Upper lobe of right lung (tissue), 1 donor: ENCODE measurements at regions not wholly inside any gene's neighbourhood (a gene's known extent, or its start where the extent isn't known, plus 50 kb on each side); places are given as distances from the start of the nearest gene placed in this dataset.

Source experiments
- ATAC-seq: fragments of 200-7000 bp; cut with Tn5 transposase; one replicate; pipeline ENCODE4 v1.9.1; 2020; ENCODE audit warnings: mild to moderate bottlenecking, moderate library complexity
- DNase-seq: peaks from one replicate; pipeline ENCODE4 v3.0.0-alpha.2; 2020
- H3K27ac ChIP-seq: fragments of 200-600 bp; one replicate; pipeline ENCODE4 v1.8.0; 2022
- H3K27me3 ChIP-seq: fragments of 200-600 bp; one replicate; pipeline ENCODE4 v1.8.0; 2022; ENCODE audit warnings: mild to moderate bottlenecking
- H3K36me3 ChIP-seq: fragments of 200-600 bp; one replicate; pipeline ENCODE4 v1.8.0; 2022
- H3K4me1 ChIP-seq: fragments of 200-600 bp; one replicate; pipeline ENCODE4 v1.8.0; 2022
- H3K4me3 ChIP-seq: fragments of 200-600 bp; one replicate; pipeline ENCODE4 v1.8.0; 2022; ENCODE audit warnings: mild to moderate bottlenecking
- H3K9me3 ChIP-seq: fragments of 200-600 bp; one replicate; pipeline ENCODE4 v1.8.0; 2022
- CTCF ChIP-seq: fragments of 200-600 bp; IDR thresholded peaks from one replicate; pipeline ENCODE4 v1.8.0; 2022; ENCODE audit warnings: antibody characterized with exemption
- intact Hi-C: fragments of 100-400 bp; cut with DNase I; formaldehyde crosslinking; loops from one replicate; pipeline ENCODE4 v1.11.0; 2022
- donor health status: DM: no; HTN: yes; CAD: no; lungs with severe emphysema.

DNA sequence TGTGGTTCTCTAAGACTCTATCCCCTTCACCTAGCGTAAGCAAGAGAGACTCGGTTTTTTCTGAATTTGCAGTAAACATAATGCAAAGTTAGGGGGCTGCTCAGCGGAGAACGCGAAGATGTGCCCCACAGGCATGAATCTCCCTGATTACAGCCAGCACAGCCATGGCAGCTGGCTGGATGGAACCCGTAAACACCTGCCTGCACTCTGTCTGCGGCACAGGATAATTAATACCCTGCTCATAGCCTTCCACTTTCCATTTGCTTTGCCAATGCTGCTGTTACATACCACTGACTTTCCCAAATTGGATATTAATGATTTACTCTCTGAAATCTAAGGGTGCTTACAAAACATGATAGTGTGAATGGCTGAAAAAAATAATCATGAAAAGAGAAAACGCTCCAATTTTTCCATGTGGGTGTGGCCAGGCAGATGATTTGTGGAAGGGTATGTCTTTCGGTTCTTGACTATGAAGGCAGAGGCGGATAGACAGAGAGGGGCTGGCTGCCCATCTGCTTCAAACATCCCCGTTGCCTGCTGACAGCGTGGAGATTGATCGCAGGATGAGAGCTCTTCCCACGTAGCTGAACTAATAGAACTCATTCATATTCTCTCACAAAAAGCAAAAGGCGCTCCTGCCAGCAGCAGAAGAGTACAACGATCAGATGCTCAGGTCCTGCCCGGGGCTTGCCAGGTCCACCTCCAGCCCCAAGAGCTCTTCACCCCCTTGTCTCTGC, 193.2 kb upstream of the GHITM start:
- Histone ChIP-seq H3K36me3 (no peaks in the 10 kb centered on the region), H3K27ac (no peak overlapping the region), H3K4me1 (no peaks in the 10 kb centered on the region), H3K4me3 (no peak overlapping the region), H3K27me3 (no peaks in the 10 kb centered on the region), H3K9me3 (no peaks in the 10 kb centered on the region)
- no peak for ATAC-seq
- TF ChIP-seq CTCF = no peak
- DNase-seq = no peak
- intact Hi-C loops = no loop called here

- no peaks in the 10 kb centered on the region for H3K36me3 ChIP-seq
- intact Hi-C loops = no loop called here
- ATAC-seq = no peak
Observed at GRCh38 chr10:83952314-83952713, 187.0 kb upstream of the GHITM start.

DNA sequence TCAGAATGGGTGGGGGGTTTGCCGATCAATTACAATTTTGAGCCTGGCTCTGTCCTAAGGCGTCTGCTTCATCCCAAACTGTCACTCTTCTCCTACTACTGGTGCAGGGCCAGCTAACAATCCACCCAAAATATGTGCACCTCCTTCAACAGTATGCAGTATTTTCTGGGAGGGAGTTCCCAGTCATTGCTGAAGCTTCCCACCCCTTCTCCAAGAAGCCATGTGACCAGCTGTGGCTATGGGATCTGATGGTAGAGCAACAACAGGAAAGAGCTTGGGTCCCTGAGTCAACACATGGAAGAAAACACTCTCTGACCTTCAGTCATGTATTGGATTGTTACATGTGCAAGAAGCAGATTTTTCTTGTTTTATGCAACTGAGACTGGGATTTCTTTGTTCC, 185.7 kb upstream of the GHITM start:
- ATAC-seq = no peak
- H3K9me3 ChIP-seq = no peaks in the 10 kb centered on the region
- no peaks in the 10 kb centered on the region for H3K36me3 ChIP-seq
- H3K27me3 ChIP-seq = no peaks in the 10 kb centered on the region
- intact Hi-C loops = no loop called here
- H3K27ac ChIP-seq = no peak overlapping the region
- DNase-seq = no peak
- no peak for TF ChIP-seq CTCF
- H3K4me1 ChIP-seq = no peaks in the 10 kb centered on the region
- no peak overlapping the region for H3K4me3 ChIP-seq

More at GRCh38 chr10:83952314-83952713, 187.0 kb upstream of the GHITM start:
- TF ChIP-seq CTCF = no peak
- no peaks in the 10 kb centered on the region for H3K9me3 ChIP-seq
- H3K4me1 ChIP-seq = no peaks in the 10 kb centered on the region
- H3K27ac ChIP-seq = no peak overlapping the region
- no peak for DNase-seq
- no peaks in the 10 kb centered on the region for H3K27me3 ChIP-seq
- no peak overlapping the region for H3K4me3 ChIP-seq

DNA sequence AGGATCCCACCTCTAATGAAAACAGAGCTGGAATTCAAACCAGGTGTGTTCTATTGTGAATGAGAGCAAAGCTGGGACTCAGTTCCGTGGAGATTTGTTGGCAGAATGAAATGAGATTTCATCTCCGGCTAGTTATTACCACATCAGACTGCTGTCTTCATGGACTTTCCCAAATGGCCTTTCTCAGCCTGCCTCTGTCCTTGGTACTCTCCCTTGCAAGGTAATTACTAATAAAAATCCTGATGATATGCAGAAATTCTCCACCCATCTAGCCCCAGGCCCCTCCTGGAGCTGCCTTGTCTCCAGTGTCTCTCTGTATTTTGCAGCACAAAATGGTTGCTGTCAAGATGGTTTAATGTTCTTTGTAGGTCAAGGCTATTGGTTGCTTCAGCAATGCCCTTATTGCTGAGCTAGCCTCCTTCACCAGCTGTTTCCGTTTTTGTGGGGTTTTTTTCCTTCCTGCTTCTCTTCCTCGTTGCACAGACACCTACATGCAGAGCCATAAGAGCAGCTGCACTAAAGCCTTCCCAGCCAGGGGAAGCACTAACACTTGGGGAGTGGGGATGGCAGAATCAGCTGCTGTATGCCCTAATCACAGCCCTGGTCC, 185.0 kb upstream of the GHITM start:
- no peaks in the 10 kb centered on the region for H3K27me3 ChIP-seq
- no peak overlapping the region for H3K4me3 ChIP-seq
- TF ChIP-seq CTCF = no peak
- intact Hi-C loops = no loop called here
- H3K27ac ChIP-seq = no peak overlapping the region
- H3K36me3 ChIP-seq = no peaks in the 10 kb centered on the region
- H3K4me1 ChIP-seq = no peaks in the 10 kb centered on the region
- H3K9me3 ChIP-seq = no peaks in the 10 kb centered on the region
- no peak for ATAC-seq
- DNase-seq = no peak

GRCh38 chr10:83955406-83955805, 183.9 kb upstream of the GHITM start:
- DNase-seq (no peak), ATAC-seq (no peak)
- Histone ChIP-seq H3K4me1 (no peaks in the 10 kb centered on the region), H3K27me3 (no peaks in the 10 kb centered on the region), H3K9me3 (no peaks in the 10 kb centered on the region), H3K27ac (no peak overlapping the region), H3K4me3 (no peak overlapping the region), H3K36me3 (no peaks in the 10 kb centered on the region)
- intact Hi-C loops = no loop called here
- no peak for TF ChIP-seq CTCF
